K562 (cell line): ENCODE measurements at regions not wholly inside any gene's neighbourhood (a gene's known extent, or its start where the extent isn't known, plus 50 kb on each side); places are given as distances from the start of the nearest gene placed in this dataset.

Source experiments
- ATAC-seq: fragments of 200-7000 bp; cut with Tn5 transposase; 3 replicates; pipeline ENCODE4 v1.9.1; 2020; ENCODE audit warnings: moderate library complexity
- BruUV-seq: library from RNA; stranded (reverse); fragments of 400-500 nt; replicated peaks from 2 replicates; lab custom pipeline; 2021; lab: Mats Ljungman, UMichigan
- CTCF ChIA-PET: fragments of 300-600 bp; formaldehyde crosslinking; extraction: SDS; loops from one replicate; lab custom pipeline; 2021; ENCODE audit warnings: low intra/inter-chr PET ratio; lab: Yijun Ruan, JAX
- POLR2A ChIA-PET: fragments of 300-600, 350-650 bp; sonication (Branson Sonifier 250); formaldehyde crosslinking; extraction: SDS; loops from one replicate; lab custom pipeline; 2021; ENCODE audit warnings: antibody characterized with exemption, inconsistent platforms; lab: Yijun Ruan, JAX
- DNase-seq, 4 experiments: peaks; one replicate each; pipeline versions ENCODE4 v3.0.0 to v3.0.0-alpha.2; 2011 to 2018; ENCODE audit warnings: low spot score in 3 of 4, mixed read lengths in 3 of 4; ENCODE audit errors: extremely low read depth in 1 of 4
- FAIRE-seq: peaks from 2 replicates; lab custom pipeline; 2011; peaks lifted over from hg19 to GRCh38; lab: Jason Lieb, UNC
- H2AFZ ChIP-seq: 2 replicates; pipeline ENCODE4 v1.6.0; 2011; ENCODE audit warnings: low read depth, low read length, control low read depth, inconsistent platforms
- H3K27ac ChIP-seq: fragments of 200-600 bp; 3 replicates; pipeline ENCODE4 v1.8.0; 2011; ENCODE audit warnings: low read depth, mild to moderate bottlenecking, control low read depth, inconsistent platforms, low read length, moderate library complexity, mixed read lengths; ENCODE audit errors: extremely low read depth
- H3K27me3 ChIP-seq, 2 experiments: fragments of 300-600 bp in 1 of 2; 2 replicates in 1 of 2; 3 replicates in 1 of 2; pipeline versions ENCODE4 v1.6.0 to v1.8.0; 2011; ENCODE audit warnings: inconsistent platforms in 2 of 2, low read length in 2 of 2, mild to moderate bottlenecking in 1 of 2, mixed read lengths in 1 of 2, moderate library complexity in 1 of 2; ENCODE audit not compliant: control insufficient read depth in 2 of 2, insufficient read depth in 2 of 2
- H3K36me3 ChIP-seq: fragments of 300-600 bp; 3 replicates; pipeline ENCODE4 v1.8.0; 2011; ENCODE audit warnings: mild to moderate bottlenecking, low read length, inconsistent platforms; ENCODE audit not compliant: control insufficient read depth, insufficient read depth
- H3K4me1 ChIP-seq, 2 experiments: fragments of 200-600 bp in 1 of 2; replicated peaks in 1 of 2; 2 replicates in 1 of 2; 3 replicates in 1 of 2; pipeline versions ENCODE4 v1.5.1 to v1.8.0; 2011; ENCODE audit warnings: inconsistent platforms in 2 of 2, low read length in 2 of 2, mild to moderate bottlenecking in 1 of 2, mixed read lengths in 1 of 2, moderate library complexity in 1 of 2; ENCODE audit not compliant: control insufficient read depth in 2 of 2, insufficient read depth in 2 of 2
- H3K4me2 ChIP-seq: 2 replicates; pipeline ENCODE4 v1.6.1; 2011; ENCODE audit warnings: low read length, control low read depth, inconsistent platforms, mixed read lengths; ENCODE audit not compliant: insufficient read depth
- H3K4me3 ChIP-seq: fragments of 200-600 bp; sonication (generic), shearing (Covaris generic); 2 replicates; pipeline ENCODE4 v1.5.1; 2016; ENCODE audit warnings: control low read depth, inconsistent platforms
- H3K79me2 ChIP-seq: fragments of 200-600 bp; 3 replicates; pipeline ENCODE4 v1.8.0; 2011; ENCODE audit warnings: low read length, inconsistent platforms; ENCODE audit not compliant: control insufficient read depth, insufficient read depth
- H3K9ac ChIP-seq, 2 experiments: 2 replicates each; pipeline versions ENCODE4 v1.6.0 to v1.6.1; 2011; ENCODE audit warnings: low read depth in 2 of 2, low read length in 2 of 2, control low read depth in 1 of 2, inconsistent platforms in 1 of 2, mild to moderate bottlenecking in 1 of 2, mixed read lengths in 1 of 2; ENCODE audit not compliant: insufficient read depth in 1 of 2
- H3K9me1 ChIP-seq: one replicate; pipeline ENCODE4 v1.6.0; 2011; ENCODE audit warnings: inconsistent platforms, mild to moderate bottlenecking, low read length, moderate library complexity; ENCODE audit not compliant: control insufficient read depth, insufficient read depth
- H3K9me3 ChIP-seq: replicated peaks from 2 replicates; pipeline ENCODE4 v1.5.1; 2011; ENCODE audit warnings: low read depth, low read length, inconsistent platforms; ENCODE audit not compliant: control insufficient read depth, insufficient read depth
- H4K20me1 ChIP-seq: replicated peaks from 2 replicates; pipeline ENCODE4 v1.6.1; 2011; ENCODE audit warnings: low read length, inconsistent platforms, mixed read lengths; ENCODE audit not compliant: control insufficient read depth, insufficient read depth
- CBX8 ChIP-seq: fragments of 200-600 bp; sonication (generic); IDR thresholded peaks from 2 replicates; pipeline ENCODE4 v1.6.1; 2012; ENCODE audit warnings: borderline replicate concordance, mixed run types, low read depth, mild to moderate bottlenecking, moderate library complexity, mixed read lengths, low read length, control low read depth, inconsistent platforms; ENCODE audit not compliant: poor library complexity, severe bottlenecking; ENCODE audit errors: extremely low read depth
- CTBP1 ChIP-seq: fragments of 450-650 bp; IDR thresholded peaks from 2 replicates; pipeline ENCODE4 v1.6.1; 2016; ENCODE audit warnings: borderline replicate concordance
- FOXP1 ChIP-seq: sonication (generic); formaldehyde crosslinking; IDR thresholded peaks from 2 replicates; pipeline ENCODE4 v1.8.0; 2022; ENCODE audit warnings: mild to moderate bottlenecking, missing genetic modification reagents
- HBP1 ChIP-seq: fragments of 450-650 bp; formaldehyde crosslinking; IDR thresholded peaks from 2 replicates; pipeline ENCODE4 v1.4.0; 2022; ENCODE audit warnings: missing genetic modification characterization
- HMG20A ChIP-seq: fragments of 450-650 bp; formaldehyde crosslinking; conservative IDR thresholded peaks from 2 replicates; pipeline ENCODE4 v1.4.0; 2020; ENCODE audit warnings: mild to moderate bottlenecking, mixed read lengths
- HNRNPLL ChIP-seq: fragments of 200-400 bp; formaldehyde crosslinking; IDR thresholded peaks from 2 replicates; pipeline ENCODE4 v1.6.1; 2017; ENCODE audit warnings: low read length, low read depth, mild to moderate bottlenecking; ENCODE audit not compliant: poor library complexity, severe bottlenecking
- HSF4 ChIP-seq: fragments of 250-450 bp; sonication (Bioruptor Pico); IDR thresholded peaks from 2 replicates; pipeline ENCODE4 v2.1.2; 2022; ENCODE audit warnings: mild to moderate bottlenecking, moderate library complexity, borderline replicate concordance
- KLF13 ChIP-seq: fragments of 450-650 bp; IDR thresholded peaks from 2 replicates; pipeline ENCODE4 v1.6.1; 2016; ENCODE audit warnings: missing genetic modification characterization, low read depth, mild to moderate bottlenecking, missing compliant biosample characterization, moderate library complexity, borderline replicate concordance
- NEUROD1 ChIP-seq: fragments of 150-350 bp; IDR thresholded peaks from 2 replicates; pipeline ENCODE4 v1.6.1; 2014; ENCODE audit warnings: borderline replicate concordance, low read length, low read depth; ENCODE audit not compliant: partially characterized antibody
- PHB ChIP-seq: fragments of 250-450 bp; sonication (Bioruptor Pico); IDR thresholded peaks from 2 replicates; pipeline ENCODE4 v1.5.0; 2021
- SMAD4 ChIP-seq: fragments of 250-450 bp; sonication (Bioruptor Pico); conservative IDR thresholded peaks from 2 replicates; pipeline ENCODE4 v1.8.0; 2021; ENCODE audit warnings: inconsistent platforms, mild to moderate bottlenecking, moderate library complexity
- SP2 ChIP-seq: IDR thresholded peaks from 2 replicates; pipeline ENCODE4 v1.6.1; 2011; ENCODE audit warnings: mild to moderate bottlenecking, low read depth, low read length, moderate library complexity; ENCODE audit not compliant: poor library complexity, severe bottlenecking; ENCODE audit errors: extremely low read depth
- TRIM28 ChIP-seq: fragments of 450-650 bp; IDR thresholded peaks from 2 replicates; pipeline ENCODE4 v1.6.1; 2017
- ZBTB5 ChIP-seq: fragments of 450-650 bp; IDR thresholded peaks from 2 replicates; pipeline ENCODE4 v1.6.1; 2017; ENCODE audit warnings: antibody characterized with exemption
- ZNF184 ChIP-seq: sonication (generic); formaldehyde crosslinking; IDR thresholded peaks from 2 replicates; pipeline ENCODE4 v1.5.0; 2020; ENCODE audit warnings: missing genetic modification reagents
- WGBS: fragments of 100-300 bp; shearing (Covaris generic); methylation state at CpG from one replicate; pipeline ENCODE4 v1.1.6; 2016; ENCODE audit warnings: low coverage, mixed read lengths; ENCODE audit not compliant: insufficient coverage; ENCODE audit errors: missing lambda C conversion rate; 5-methylcytosine and 5-hydroxymethylcytosine counted together
- in situ Hi-C: fragments of 300-500 bp; cut with MboI; formaldehyde crosslinking; loops from 4 replicates; pipeline ENCODE4 v1.15.0; 2018; ENCODE audit warnings: inconsistent platforms, mixed read lengths
- intact Hi-C: fragments of 100-400 bp; cut with micrococcal nuclease; formaldehyde crosslinking; loops from 2 replicates; pipeline ENCODE4 v1.14.2; 2022
- TF ChIP-seq, protein P1 (sequence below), 2 experiments: fragments of 200-800 bp in 1 of 2; sonication (Bioruptor generic) in 1 of 2; sonication (generic) in 1 of 2; formaldehyde crosslinking in 1 of 2; IDR thresholded peaks in 1 of 2; conservative IDR thresholded peaks in 1 of 2; 2 replicates each; pipeline versions ENCODE4 v1.5.0 to v1.6.1; 2016 to 2020; ENCODE audit warnings: missing compliant biosample characterization in 1 of 2, missing genetic modification characterization in 1 of 2, missing genetic modification reagents in 1 of 2
- TF ChIP-seq, protein P2 (sequence below): fragments of 450-650 bp; formaldehyde crosslinking; conservative IDR thresholded peaks from 2 replicates; pipeline ENCODE4 v1.4.0; 2022; ENCODE audit warnings: mild to moderate bottlenecking, missing genetic modification characterization

DNA sequence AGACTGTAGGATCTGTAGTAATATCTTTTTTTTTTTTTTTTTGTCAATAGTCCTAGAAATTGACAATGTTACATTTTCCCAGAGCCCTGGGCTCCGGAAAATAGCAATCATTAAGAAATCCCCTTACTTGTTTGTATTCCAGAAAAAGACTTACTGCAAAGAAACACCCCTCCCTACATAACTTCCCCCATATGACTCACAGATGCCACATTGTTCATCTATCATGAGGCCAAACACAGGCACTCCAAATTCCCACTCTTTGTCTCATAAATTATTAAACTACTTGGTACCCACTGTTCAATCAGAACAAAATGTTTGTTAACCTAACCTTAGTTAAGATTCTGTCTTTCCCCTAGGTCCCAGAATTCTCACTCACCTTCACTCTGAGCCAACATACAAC lies 53.5 kb downstream of the TEX51 start:
- ChIA-PET CTCF (no interaction called here), POLR2A (no interaction called here)
- H3K9me1 ChIP-seq = no peaks in the 10 kb centered on the region
- in situ Hi-C loops (no loop called here), intact Hi-C loops (no loop called here)
- H3K36me3 ChIP-seq = no peaks in the 10 kb centered on the region
- no peak for ATAC-seq
- no peaks in the 10 kb centered on the region for H4K20me1 ChIP-seq
- DNase-seq = no peak
- H3K9ac ChIP-seq = no peak overlapping the region
- H3K9me3 ChIP-seq = no peaks in the 10 kb centered on the region
- H3K4me2 ChIP-seq = no peak overlapping the region
- WGBS = 0% methylated on average over 1 of the region's 1 CpG
- no peaks in the 10 kb centered on the region for H3K4me1 ChIP-seq
- H2AFZ ChIP-seq = no peak overlapping the region
- H3K79me2 ChIP-seq = no peaks in the 10 kb centered on the region
- BruUV-seq = no TSS peak
- no peak overlapping the region for H3K4me3 ChIP-seq
- no peaks in the 10 kb centered on the region; a peak in 1 of 5 replicates for H3K27me3 ChIP-seq
- H3K27ac ChIP-seq = no peak overlapping the region
- FAIRE-seq = no peak
- TF ChIP-seq NEUROD1 (no peak), HSF4 (CRISPR knock-in tag) (no peak), ZBTB5 (no peak), FOXP1 (CRISPR knock-in tag) (no peak), CTBP1 (no peak), SMAD4 (CRISPR knock-in tag) (no peak), ZNF184 (CRISPR knock-in tag) (no peak), TRIM28 (no peak), HMG20A (CRISPR knock-in tag) (no peak), HBP1 (CRISPR knock-in tag) (no peak), PHB (CRISPR knock-in tag) (no peak), KLF13 (no peak), HNRNPLL (no peak), SP2 (no peak), CBX8 (no peak)
- TF ChIP-seq, protein P1, sequence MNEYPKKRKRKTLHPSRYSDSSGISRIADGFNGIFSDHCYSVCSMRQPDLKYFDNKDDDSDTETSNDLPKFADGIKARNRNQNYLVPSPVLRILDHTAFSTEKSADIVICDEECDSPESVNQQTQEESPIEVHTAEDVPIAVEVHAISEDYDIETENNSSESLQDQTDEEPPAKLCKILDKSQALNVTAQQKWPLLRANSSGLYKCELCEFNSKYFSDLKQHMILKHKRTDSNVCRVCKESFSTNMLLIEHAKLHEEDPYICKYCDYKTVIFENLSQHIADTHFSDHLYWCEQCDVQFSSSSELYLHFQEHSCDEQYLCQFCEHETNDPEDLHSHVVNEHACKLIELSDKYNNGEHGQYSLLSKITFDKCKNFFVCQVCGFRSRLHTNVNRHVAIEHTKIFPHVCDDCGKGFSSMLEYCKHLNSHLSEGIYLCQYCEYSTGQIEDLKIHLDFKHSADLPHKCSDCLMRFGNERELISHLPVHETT (CRISPR knock-in tag; conservative IDR thresholded peaks at IDR 0.05 in 1 of 2, IDR thresholded peaks at IDR 0.05 in 1 of 2) = no peak
- TF ChIP-seq, protein P2, sequence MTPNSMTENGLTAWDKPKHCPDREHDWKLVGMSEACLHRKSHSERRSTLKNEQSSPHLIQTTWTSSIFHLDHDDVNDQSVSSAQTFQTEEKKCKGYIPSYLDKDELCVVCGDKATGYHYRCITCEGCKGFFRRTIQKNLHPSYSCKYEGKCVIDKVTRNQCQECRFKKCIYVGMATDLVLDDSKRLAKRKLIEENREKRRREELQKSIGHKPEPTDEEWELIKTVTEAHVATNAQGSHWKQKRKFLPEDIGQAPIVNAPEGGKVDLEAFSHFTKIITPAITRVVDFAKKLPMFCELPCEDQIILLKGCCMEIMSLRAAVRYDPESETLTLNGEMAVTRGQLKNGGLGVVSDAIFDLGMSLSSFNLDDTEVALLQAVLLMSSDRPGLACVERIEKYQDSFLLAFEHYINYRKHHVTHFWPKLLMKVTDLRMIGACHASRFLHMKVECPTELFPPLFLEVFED (CRISPR knock-in tag) = no peak
